Smooth muscle cell (in vitro differentiated cells): ENCODE measurements at regions not wholly inside any gene's neighbourhood (a gene's known extent, or its start where the extent isn't known, plus 50 kb on each side); places are given as distances from the start of the nearest gene placed in this dataset.
A peak's percentile ranks its signal among the peaks of the same experiment; 100 is the strongest.

Experiments used
- DNase-seq: peaks from one replicate; lab custom pipeline; 2025; ENCODE audit not compliant: unreplicated experiment; lab: John Stamatoyannopoulos, UW
- H2AFZ ChIP-seq: fragments of 200-600 bp; sonication (generic); 2 replicates; pipeline ENCODE4 v1.6.0; 2016; ENCODE audit warnings: antibody characterized with exemption, low read depth, mild to moderate bottlenecking
- H3F3A ChIP-seq: fragments of 200-600 bp; sonication (generic); 2 replicates; pipeline ENCODE4 v1.6.0; 2017; ENCODE audit warnings: antibody characterized with exemption, low read depth
- H3K27ac ChIP-seq: fragments of 200-600 bp; sonication (generic); 2 replicates; pipeline ENCODE4 v1.5.1; 2016; ENCODE audit warnings: low read depth, mild to moderate bottlenecking
- H3K27me3 ChIP-seq: fragments of 200-600 bp; sonication (generic); 2 replicates; pipeline ENCODE4 v1.6.1; 2016; ENCODE audit warnings: low read depth, mild to moderate bottlenecking
- H3K36me3 ChIP-seq: fragments of 200-600 bp; sonication (generic); 2 replicates; pipeline ENCODE4 v1.5.1; 2016; ENCODE audit warnings: low read depth
- H3K4me1 ChIP-seq: fragments of 200-600 bp; sonication (generic); 2 replicates; pipeline ENCODE4 v1.5.1; 2016; ENCODE audit warnings: low read depth
- H3K4me2 ChIP-seq: fragments of 200-600 bp; sonication (generic); 2 replicates; pipeline ENCODE4 v1.6.0; 2016; ENCODE audit warnings: mild to moderate bottlenecking
- H3K4me3 ChIP-seq: fragments of 200-600 bp; sonication (generic); 2 replicates; pipeline ENCODE4 v1.5.1; 2016; ENCODE audit warnings: mild to moderate bottlenecking
- H3K79me2 ChIP-seq: fragments of 200-600 bp; sonication (generic); 2 replicates; pipeline ENCODE4 v1.6.0; 2016; ENCODE audit warnings: low read depth, mild to moderate bottlenecking
- H3K9ac ChIP-seq: fragments of 200-600 bp; sonication (generic); 2 replicates; pipeline ENCODE4 v1.6.0; 2016; ENCODE audit warnings: low read depth
- H3K9me3 ChIP-seq: fragments of 200-600 bp; sonication (generic); replicated peaks from 2 replicates; pipeline ENCODE4 v1.5.1; 2016; ENCODE audit warnings: low read depth
- H4K20me1 ChIP-seq: fragments of 200-600 bp; sonication (generic); 2 replicates; pipeline ENCODE4 v1.6.0; 2016; ENCODE audit warnings: low read depth
- CTCF ChIP-seq: fragments of 200-600 bp; sonication (generic); IDR thresholded peaks from 2 replicates; pipeline ENCODE4 v1.5.1; 2017; ENCODE audit warnings: borderline replicate concordance, mild to moderate bottlenecking, antibody characterized with exemption; ENCODE audit not compliant: insufficient read depth, poor library complexity, severe bottlenecking
- WGBS: methylation state at CpG from one replicate; pipeline ENCODE4 v1.1.7; 2016; ENCODE audit warnings: low lambda C conversion rate; 5-methylcytosine and 5-hydroxymethylcytosine counted together

DNA sequence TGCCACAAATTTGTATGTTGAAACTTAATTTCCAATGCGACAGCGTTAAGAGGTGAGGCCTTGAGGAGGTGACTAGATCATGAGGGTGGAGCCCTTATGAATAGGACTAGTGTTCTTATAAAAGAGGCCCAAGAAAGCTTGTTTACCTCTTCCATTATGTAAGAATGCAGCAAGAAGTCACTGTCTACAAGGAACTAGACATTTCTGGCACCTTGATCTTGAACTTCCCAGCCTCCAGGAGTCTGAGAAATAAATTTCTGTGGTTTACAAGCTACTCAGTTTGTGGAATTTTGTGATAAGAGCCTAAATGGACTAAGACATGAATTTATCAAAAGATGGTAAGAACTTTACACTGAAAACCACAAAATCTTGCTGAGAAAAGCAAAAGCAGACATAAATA is 173.6 kb upstream of the SGK1 start:
- Histone ChIP-seq H3K27ac (peak overlapping the region; percentile 66), H3K9me3 (no peaks in the 10 kb centered on the region), H3K9ac (no peak overlapping the region), H3K4me1 (no peaks in the 10 kb centered on the region), H3K79me2 (no peaks in the 10 kb centered on the region), H3K36me3 (no peaks in the 10 kb centered on the region), H3K4me3 (no peak overlapping the region), H3K27me3 (no peaks in the 10 kb centered on the region), H2AFZ (peak overlapping the region; percentile 61), H3F3A (peaks cover 6% of the 10 kb centered on the region), H3K4me2 (no peak overlapping the region), H4K20me1 (no peaks in the 10 kb centered on the region)
- 71% methylated on average over 2 of the region's 2 CpGs for WGBS
- no peak for TF ChIP-seq CTCF
- no peak for DNase-seq

DNA sequence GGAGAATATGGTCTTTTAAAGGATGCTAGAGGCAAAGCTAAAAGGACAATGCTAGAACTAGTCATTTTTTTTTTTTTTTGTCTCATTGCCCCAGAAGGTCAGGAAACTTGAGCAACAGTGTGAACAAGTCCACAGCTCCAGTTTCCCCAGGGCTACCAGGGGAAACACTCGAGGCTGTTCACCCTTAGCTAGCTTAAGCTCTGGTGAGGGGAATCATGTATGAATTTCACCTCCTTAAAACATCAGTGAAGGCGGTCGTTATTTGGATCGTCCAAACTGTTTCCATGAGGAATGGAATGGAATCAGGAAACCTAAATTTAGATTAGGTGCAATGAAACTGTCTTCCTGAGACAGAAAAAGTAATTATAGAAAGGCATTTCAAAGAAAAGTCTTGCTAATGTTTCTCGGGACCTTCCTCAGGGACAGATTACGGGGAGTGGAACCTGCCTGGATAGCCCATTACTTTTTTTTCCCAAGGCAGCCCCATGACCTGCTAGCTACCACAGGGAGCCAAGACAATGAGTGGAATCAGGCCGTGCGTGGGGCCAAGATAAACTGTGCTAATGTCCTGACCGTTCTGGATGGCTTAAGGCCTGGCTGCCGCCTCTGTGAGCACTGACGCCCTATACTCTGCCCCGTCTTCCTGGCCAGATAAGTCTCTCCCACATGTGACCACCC is 164.8 kb upstream of the SGK1 start:
- no peak overlapping the region for H2AFZ ChIP-seq
- no peak overlapping the region for H3K27ac ChIP-seq

DNA sequence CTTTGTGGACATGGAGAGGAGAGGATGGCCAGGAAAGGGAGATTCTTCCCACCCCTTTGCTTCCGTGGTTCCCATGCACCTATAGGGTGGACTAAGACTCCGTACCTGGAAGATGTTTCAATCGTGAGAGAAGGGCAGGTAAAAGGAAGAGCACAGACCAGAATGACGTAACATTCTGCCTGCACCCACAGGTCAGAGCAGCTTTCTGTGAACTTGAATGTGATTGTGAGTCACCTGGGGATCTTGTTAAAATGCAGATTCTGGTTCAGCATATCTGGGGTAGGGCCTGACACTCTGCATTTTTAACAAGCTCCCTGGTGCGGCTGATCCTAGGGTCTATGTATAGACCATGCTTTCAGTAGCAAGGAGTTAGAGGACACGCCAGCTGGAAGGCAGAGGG is 164.1 kb upstream of the SGK1 start:
- H3K4me3 ChIP-seq, result no peak overlapping the region
- H3K9ac ChIP-seq, result no peak overlapping the region
- DNase-seq, result no peak
- no peaks in the 10 kb centered on the region for H4K20me1 ChIP-seq
- no peak for TF ChIP-seq CTCF
- H3K9me3 ChIP-seq, result no peaks in the 10 kb centered on the region
- H3K27me3 ChIP-seq, result no peaks in the 10 kb centered on the region
- no peaks in the 10 kb centered on the region for H3K36me3 ChIP-seq
- H3F3A ChIP-seq, result no peaks in the 10 kb centered on the region
- no peak overlapping the region for H3K4me2 ChIP-seq
- H3K4me1 ChIP-seq, result no peaks in the 10 kb centered on the region
- no peak overlapping the region for H2AFZ ChIP-seq
- no peak overlapping the region for H3K27ac ChIP-seq
- no peaks in the 10 kb centered on the region for H3K79me2 ChIP-seq
- 67% methylated on average over 6 of the region's 6 CpGs for WGBS

More for the DNA sequence above, 164.8 kb upstream of the SGK1 start:
- no peaks in the 10 kb centered on the region for H3F3A ChIP-seq
- 72% methylated on average over 12 of the region's 12 CpGs for WGBS
- no peaks in the 10 kb centered on the region for H3K4me1 ChIP-seq
- no peaks in the 10 kb centered on the region for H3K79me2 ChIP-seq
- DNase-seq, result no peak
- no peaks in the 10 kb centered on the region for H3K36me3 ChIP-seq
- H3K4me3 ChIP-seq, result no peak overlapping the region
- no peak overlapping the region for H3K9ac ChIP-seq
- H4K20me1 ChIP-seq, result no peaks in the 10 kb centered on the region
- H3K27me3 ChIP-seq, result no peaks in the 10 kb centered on the region
- no peak overlapping the region for H3K4me2 ChIP-seq
- no peak for TF ChIP-seq CTCF
- H3K9me3 ChIP-seq, result no peaks in the 10 kb centered on the region

DNA sequence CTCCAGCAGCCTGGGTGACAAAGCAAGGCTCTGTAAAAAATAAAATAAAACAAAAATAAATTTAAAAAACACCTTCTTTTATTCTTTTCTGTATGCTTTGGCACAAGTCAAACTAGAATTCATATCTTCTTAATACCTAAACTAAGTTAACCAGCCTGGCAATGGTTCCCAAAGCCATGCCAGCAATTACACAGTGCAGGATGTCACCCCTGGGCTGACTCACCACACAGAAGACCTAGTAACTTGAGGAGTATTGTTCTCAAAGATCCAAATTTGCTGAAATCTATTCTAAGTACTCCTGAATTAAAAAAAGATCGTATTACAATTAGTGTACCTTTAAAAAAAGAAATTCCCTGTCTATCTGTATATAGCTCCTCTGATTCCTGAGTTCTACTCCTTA is 162.7 kb upstream of the SGK1 start:
- DNase-seq, result no peak

More for the DNA sequence above, 162.7 kb upstream of the SGK1 start:
- Histone ChIP-seq H4K20me1 (no peaks in the 10 kb centered on the region), H3K27me3 (no peaks in the 10 kb centered on the region), H3K4me2 (no peak overlapping the region), H3K27ac (no peak overlapping the region), H2AFZ (no peak overlapping the region), H3K9ac (no peak overlapping the region), H3K36me3 (no peaks in the 10 kb centered on the region), H3F3A (no peaks in the 10 kb centered on the region), H3K4me3 (no peak overlapping the region), H3K79me2 (no peaks in the 10 kb centered on the region), H3K9me3 (no peaks in the 10 kb centered on the region), H3K4me1 (no peaks in the 10 kb centered on the region)
- TF ChIP-seq CTCF, result no peak
- WGBS, result 77% methylated on average over 1 of the region's 1 CpG
